Heart right ventricle (tissue), 16 donors: ENCODE measurements at regions not wholly inside any gene's neighbourhood (a gene's known extent, or its start where the extent isn't known, plus 50 kb on each side); places are given as distances from the start of the nearest gene placed in this dataset.
A peak's percentile ranks its signal among the peaks of the same experiment; 100 is the strongest.

Source experiments
- ATAC-seq, 8 donors: fragments of 200-7000 bp; cut with Tn5 transposase; one replicate each; pipeline ENCODE4 v1.9.1; 2020; ENCODE audit warnings: mild to moderate bottlenecking in 8 of 8, moderate library complexity in 8 of 8, moderate number of reproducible peaks in 1 of 8
- DNase-seq, 2 donors: peaks; one replicate each; pipeline ENCODE4 v3.0.0-alpha.2; 2020
- H3K27ac ChIP-seq, 10 donors: fragments of 200-600 bp; sonication (generic) in 2 of 10; one replicate each; pipeline versions ENCODE4 v1.5.0 to v1.8.0; 2020 to 2022; ENCODE audit warnings: mild to moderate bottlenecking in 3 of 10
- H3K27me3 ChIP-seq, 7 donors: fragments of 200-600 bp; one replicate each; pipeline ENCODE4 v1.8.0; 2021 to 2022; ENCODE audit warnings: mild to moderate bottlenecking in 2 of 7
- H3K36me3 ChIP-seq, 9 donors: fragments of 200-600 bp; sonication (generic) in 1 of 9; one replicate each; pipeline versions ENCODE4 v1.5.0 to v1.8.0; 2020 to 2022; ENCODE audit warnings: mild to moderate bottlenecking in 2 of 9
- H3K4me1 ChIP-seq, 9 donors: fragments of 200-600 bp; sonication (generic) in 1 of 9; one replicate each; pipeline versions ENCODE4 v1.5.0 to v1.8.0; 2020 to 2022; ENCODE audit warnings: mild to moderate bottlenecking in 4 of 9
- H3K4me3 ChIP-seq, 10 donors: fragments of 200-600 bp; sonication (generic) in 2 of 10; one replicate each; pipeline versions ENCODE4 v1.5.0 to v1.8.0; 2020 to 2022; ENCODE audit warnings: mild to moderate bottlenecking in 7 of 10, moderate library complexity in 2 of 10
- H3K9me3 ChIP-seq, 11 donors: fragments of 200-600 bp in 10 of 11; sonication (generic) in 2 of 11; one replicate each; pipeline versions ENCODE4 v1.5.0 to v1.8.0; 2013 to 2022; ENCODE audit warnings: mild to moderate bottlenecking in 2 of 11, control low read depth in 1 of 11, moderate library complexity in 1 of 11
- CTCF ChIP-seq, 9 donors: fragments of 200-600 bp; sonication (generic) in 2 of 9; IDR thresholded peaks; one replicate each; pipeline versions ENCODE4 v1.5.0 to v1.8.0; 2021 to 2022; ENCODE audit warnings: antibody characterized with exemption in 9 of 9, mild to moderate bottlenecking in 5 of 9, moderate library complexity in 1 of 9
- WGBS, 2 donors: extraction: QIAGEN DNeasy Blood & Tissue Kit; methylation state at CpG; one replicate each; pipeline ENCODE4 v1.1.7; 2013; ENCODE audit warnings: inconsistent platforms in 1 of 2; 5-methylcytosine and 5-hydroxymethylcytosine counted together
- intact Hi-C, 10 donors: fragments of 100-400 bp; cut with DNase I; formaldehyde crosslinking; loops; one replicate each; pipeline versions ENCODE4 v1.11.1 to v1.14.2; 2022
- donor health status: Arrhythmogenic right ventricular cardiomyopathy.
- donor health status: ischemic (EF 13 %, LVEDD 7.1; RV severe dilation, severe dysfunction).
- donor health status: healthy with polysubstance abuse.
- donor health status: DM: no; HTN: yes; CAD: no.
- donor health status: DM: no; HTN: no; CAD: no.
- donor health status: ischemic (EF 25% LVEDD 6.9; RV normal size, moderate dysfunction).
- donor health status: ischemic (EF 25% LVEDD 5.7; RV mildly dilated, moderate dysfunction).
- donor health status: healthy.
- donor health status: DM: yes; HTN: yes; CAD: no.
- donor health status: Ischemic cardiomyopathy.
- donor health status: ischemic (EF 35%, LVEDD 5.7; RV mildly dilated, moderate dysfunction).
- donor health status: nonischemic (EF 11% LVEDD 7.7; RV severe dilation, severe dysfunction).
- donor health status: DM: yes; HTN: yes; CAD: no.
- donor health status: PGD.
- donor health status: ischemic (EF 29% LVEDD 5.4; RV normal size, mild dysfunction).
- donor health status: nonischemic (EF 23%, LVEDD 6.1; RV moderate dilation, normal function).

GRCh38 chr13:99800011-99800410 is 171.6 kb downstream of the ZIC5 start:
- Histone ChIP-seq H3K27ac (no peak overlapping the region), H3K9me3 (no peaks in the 10 kb centered on the region), H3K4me1 (no peaks in the 10 kb centered on the region), H3K36me3 (no peaks in the 10 kb centered on the region), H3K4me3 (no peak overlapping the region), H3K27me3 (no peaks in the 10 kb centered on the region)
- ATAC-seq = no peak
- 76 to 82% methylated on average over 3 of the region's 3 CpGs for WGBS, 2 donors
- no peak for DNase-seq
- no peak for TF ChIP-seq CTCF (IDR thresholded peaks at IDR 0.05)
- intact Hi-C loops = no loop called here

GRCh38 chr13:99798756-99799155 is 172.8 kb downstream of the ZIC5 start:
- no peak for ATAC-seq
- no peak for DNase-seq
- WGBS, 2 donors = 60 to 64% methylated on average over 4 of the region's 4 CpGs
- no peaks in the 10 kb centered on the region for H3K9me3 ChIP-seq
- H3K27ac ChIP-seq = no peak overlapping the region
- H3K4me3 ChIP-seq = no peak overlapping the region
- no peaks in the 10 kb centered on the region for H3K4me1 ChIP-seq
- TF ChIP-seq CTCF (IDR thresholded peaks at IDR 0.05) = no peak
- intact Hi-C loops = no loop called here
- H3K36me3 ChIP-seq = no peaks in the 10 kb centered on the region
- no peaks in the 10 kb centered on the region for H3K27me3 ChIP-seq

- no peak for TF ChIP-seq CTCF (IDR thresholded peaks at IDR 0.05)
- Histone ChIP-seq H3K4me1 (no peaks in the 10 kb centered on the region), H3K4me3 (no peak overlapping the region), H3K36me3 (no peaks in the 10 kb centered on the region), H3K27ac (no peak overlapping the region), H3K9me3 (no peaks in the 10 kb centered on the region), H3K27me3 (no peaks in the 10 kb centered on the region)
- intact Hi-C loops = no loop called here
- WGBS, 2 donors = 51 to 53% methylated on average over 2 of the region's 2 CpGs
- ATAC-seq (no peak), DNase-seq (no peak)
Measured at GRCh38 chr13:99797691-99798090, 173.9 kb downstream of the ZIC5 start.

GRCh38 chr13:99796175-99796819 is 175.3 kb downstream of the ZIC5 start:
- intact Hi-C loops = no loop called here
- no peak for DNase-seq
- Histone ChIP-seq H3K27ac (no peak overlapping the region), H3K9me3 (no peaks in the 10 kb centered on the region), H3K4me1 (no peaks in the 10 kb centered on the region), H3K4me3 (no peak overlapping the region), H3K27me3 (no peaks in the 10 kb centered on the region), H3K36me3 (no peaks in the 10 kb centered on the region)
- peak in 1 of 8 donors; percentile 27 for ATAC-seq
- TF ChIP-seq CTCF (IDR thresholded peaks at IDR 0.05) = no peak
